HCT116 (cell line): ENCODE measurements at regions not wholly inside any gene's neighbourhood (a gene's known extent, or its start where the extent isn't known, plus 50 kb on each side); places are given as distances from the start of the nearest gene placed in this dataset.

ENCODE experiments used
- ATAC-seq: fragments of 200-7000 bp; cut with Tn5 transposase; 2 replicates; pipeline ENCODE4 v1.9.1; 2020; ENCODE audit warnings: mild to moderate bottlenecking, moderate library complexity
- BruUV-seq: library from RNA; stranded (reverse); fragments of 400-500 nt; replicated peaks from 2 replicates; lab custom pipeline; 2021; lab: Mats Ljungman, UMichigan
- CTCF ChIA-PET: fragments of 300-600 bp; sonication (Branson Sonifier 250); formaldehyde crosslinking; loops from one replicate; lab custom pipeline; 2021; ENCODE audit warnings: antibody characterized with exemption; lab: Charles Lee
- POLR2A ChIA-PET: fragments of 300-600, 350-600 bp; sonication (Branson Sonifier 250); formaldehyde crosslinking; loops from one replicate; lab custom pipeline; 2021; ENCODE audit warnings: antibody characterized with exemption; lab: Charles Lee
- RAD21 ChIA-PET, 2 experiments: fragments of 300-600 bp; sonication (Branson Sonifier 250); formaldehyde crosslinking; loops; one replicate each; lab custom pipeline; 2023; ENCODE audit warnings: low total read pairs in 2 of 2; ENCODE audit not compliant: uncharacterized antibody in 2 of 2, unreplicated experiment in 2 of 2, low non-redundant PET in 1 of 2; lab: Charles Lee
- DNase-seq: peaks from one replicate; pipeline ENCODE4 v3.0.0-alpha.2; 2010; ENCODE audit warnings: low read depth, low spot score
- H2AFZ ChIP-seq: fragments of 200-600 bp; shearing (Covaris generic), sonication (generic); 2 replicates; pipeline ENCODE4 v1.6.1; 2017; ENCODE audit warnings: low read depth, mixed run types, mixed read lengths, antibody characterized with exemption, low read length; ENCODE audit not compliant: poor library complexity, severe bottlenecking
- H3K27ac ChIP-seq: 2 replicates; pipeline ENCODE4 v1.5.1; 2012; ENCODE audit warnings: low read depth, low read length
- H3K27me3 ChIP-seq: fragments of 200-600 bp; sonication (generic); 2 replicates; pipeline ENCODE4 v1.6.1; 2016; ENCODE audit warnings: mixed run types, low read length, mixed read lengths; ENCODE audit not compliant: insufficient read depth
- H3K36me3 ChIP-seq, 2 experiments: fragments of 200-500 bp in 1 of 2; fragments of 200-600 bp in 1 of 2; sonication (Bioruptor generic) in 1 of 2; sonication (generic) in 1 of 2; 2 replicates each; pipeline versions ENCODE4 v1.5.1 to v1.6.1; 2014 to 2016; ENCODE audit warnings: low read length in 2 of 2, inconsistent platforms in 1 of 2, mixed read lengths in 1 of 2, mixed run types in 1 of 2; ENCODE audit not compliant: insufficient read depth in 2 of 2, control insufficient read depth in 1 of 2
- H3K4me1 ChIP-seq, 2 experiments: fragments of 200-600 bp in 1 of 2; sonication (generic) in 1 of 2; 2 replicates each; pipeline versions ENCODE4 v1.5.1 to v1.6.1; 2012 to 2017; ENCODE audit warnings: low read length in 2 of 2, inconsistent platforms in 1 of 2, mild to moderate bottlenecking in 1 of 2, mixed read lengths in 1 of 2, mixed run types in 1 of 2, moderate library complexity in 1 of 2; ENCODE audit not compliant: insufficient read depth in 2 of 2, control insufficient read depth in 1 of 2
- H3K4me2 ChIP-seq: fragments of 200-600 bp; sonication (generic); 2 replicates; pipeline ENCODE4 v1.6.1; 2017; ENCODE audit warnings: mixed run types, low read length, mixed read lengths
- H3K4me3 ChIP-seq, 2 experiments: fragments of 200-600 bp in 1 of 2; sonication (generic) in 1 of 2; replicated peaks in 1 of 2; 2 replicates each; pipeline ENCODE4 v1.5.1; 2011 to 2016; ENCODE audit warnings: low read length in 2 of 2, control low read depth in 1 of 2, low read depth in 1 of 2, mild to moderate bottlenecking in 1 of 2, mixed read lengths in 1 of 2, mixed run types in 1 of 2
- H3K79me2 ChIP-seq: fragments of 200-600 bp; sonication (generic); 2 replicates; pipeline ENCODE4 v1.6.1; 2017; ENCODE audit warnings: mild to moderate bottlenecking, mixed run types, low read length, moderate library complexity, mixed read lengths; ENCODE audit not compliant: insufficient read depth
- H3K9ac ChIP-seq: fragments of 200-600 bp; sonication (generic); 2 replicates; pipeline ENCODE4 v1.6.1; 2016; ENCODE audit warnings: low read length, mixed read lengths
- H3K9me2 ChIP-seq: fragments of 200-600 bp; sonication (generic), shearing (Covaris generic); 2 replicates; pipeline ENCODE4 v1.6.1; 2017; ENCODE audit warnings: mixed run types, mild to moderate bottlenecking, moderate library complexity; ENCODE audit not compliant: insufficient read depth
- H3K9me3 ChIP-seq, 2 experiments: fragments of 200-500 bp in 1 of 2; fragments of 200-600 bp in 1 of 2; sonication (Bioruptor generic) in 1 of 2; sonication (generic) in 1 of 2; 2 replicates each; pipeline ENCODE4 v1.6.1; 2014 to 2017; ENCODE audit warnings: low read length in 2 of 2, mixed read lengths in 2 of 2, inconsistent platforms in 1 of 2, low read depth in 1 of 2, mild to moderate bottlenecking in 1 of 2, mixed run types in 1 of 2, moderate library complexity in 1 of 2; ENCODE audit not compliant: control insufficient read depth in 1 of 2, insufficient read depth in 1 of 2
- H4K20me1 ChIP-seq: fragments of 200-600 bp; sonication (generic), shearing (Covaris generic); 2 replicates; pipeline ENCODE4 v1.6.1; 2017; ENCODE audit warnings: mixed run types, mild to moderate bottlenecking, moderate library complexity; ENCODE audit not compliant: insufficient read depth
- CTCF ChIP-seq, 3 experiments: fragments of 200-600 bp in 1 of 3; sonication (generic) in 1 of 3; IDR thresholded peaks in 2 of 3; conservative IDR thresholded peaks in 1 of 3; 2 replicates each; pipeline ENCODE4 v1.5.1; 2012 to 2017; ENCODE audit warnings: low read depth in 2 of 3, low read length in 2 of 3, antibody characterized with exemption in 1 of 3, borderline replicate concordance in 1 of 3, control low read depth in 1 of 3, mild to moderate bottlenecking in 1 of 3, mixed read lengths in 1 of 3, mixed run types in 1 of 3, moderate library complexity in 1 of 3; ENCODE audit not compliant: insufficient read depth in 1 of 3
- EGR1 ChIP-seq: IDR thresholded peaks from 2 replicates; pipeline ENCODE4 v1.6.1; 2012; ENCODE audit warnings: low read depth
- ELF1 ChIP-seq: IDR thresholded peaks from 2 replicates; pipeline ENCODE4 v1.6.1; 2012; ENCODE audit warnings: low read depth, borderline replicate concordance
- EZH2 ChIP-seq: fragments of 200-600 bp; sonication (generic); IDR thresholded peaks from 2 replicates; pipeline ENCODE4 v1.6.1; 2017; ENCODE audit warnings: antibody characterized with exemption, mixed run types
- POLR2A ChIP-seq: IDR thresholded peaks from 2 replicates; pipeline ENCODE4 v1.7.0; 2011; ENCODE audit warnings: borderline replicate concordance; ENCODE audit not compliant: insufficient read depth, insufficient read length; ENCODE audit errors: extremely low read depth
- RAD21 ChIP-seq: IDR thresholded peaks from 2 replicates; pipeline ENCODE4 v1.6.1; 2012; ENCODE audit warnings: low read depth, mild to moderate bottlenecking
- SIN3A ChIP-seq: IDR thresholded peaks from 2 replicates; pipeline ENCODE4 v1.6.1; 2012; ENCODE audit warnings: low read depth
- SRF ChIP-seq: IDR thresholded peaks from 2 replicates; pipeline ENCODE4 v1.6.1; 2012; ENCODE audit warnings: low read depth
- ZFX ChIP-seq: fragments of 450-650 bp; IDR thresholded peaks from 2 replicates; pipeline ENCODE4 v1.6.1; 2017
- ZNF274 ChIP-seq: fragments of 200-500 bp; sonication (Bioruptor generic); IDR thresholded peaks from 2 replicates; pipeline ENCODE4 v1.6.1; 2014; ENCODE audit warnings: mild to moderate bottlenecking, low read depth, low read length, inconsistent platforms
- intact Hi-C: fragments of 100-400 bp; cut with micrococcal nuclease; formaldehyde crosslinking; loops from 2 replicates; pipeline ENCODE4 v1.10.0; 2022
- TF ChIP-seq, protein P1 (sequence below): IDR thresholded peaks from 2 replicates; pipeline ENCODE4 v1.6.1; 2011; ENCODE audit warnings: mild to moderate bottlenecking, low read length, moderate library complexity; ENCODE audit not compliant: insufficient replicate concordance; ENCODE audit errors: extremely low read depth

DNA sequence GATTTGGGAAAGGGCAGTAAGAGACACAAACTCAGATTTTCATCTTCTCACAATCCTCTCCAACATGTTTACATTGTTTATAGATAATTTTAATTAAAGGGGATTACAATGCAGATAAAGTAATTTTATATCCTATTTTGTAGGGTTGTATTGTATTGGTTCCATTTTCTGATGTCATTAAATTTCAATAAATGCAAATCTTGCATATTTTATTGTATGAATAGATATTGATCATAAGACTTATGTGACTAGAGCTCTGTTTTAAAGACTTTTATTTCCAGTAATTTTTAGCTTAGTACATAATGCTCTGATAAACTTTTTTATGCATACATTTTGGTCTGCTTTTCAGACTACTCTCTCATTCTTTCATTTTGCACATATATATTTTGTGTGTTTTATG is 819.6 kb downstream of the TSN start:
- no peak overlapping the region for H3K27ac ChIP-seq

More for the DNA sequence above, 819.6 kb downstream of the TSN start:
- H4K20me1 ChIP-seq: no peaks in the 10 kb centered on the region
- H3K4me3 ChIP-seq: no peak overlapping the region
- H3K27me3 ChIP-seq: no peaks in the 10 kb centered on the region
- no peak for TF ChIP-seq SRF
- TF ChIP-seq RAD21: no peak
- no peak for TF ChIP-seq EZH2
- TF ChIP-seq POLR2A: no peak
- TF ChIP-seq CTCF (IDR thresholded peaks at IDR 0.05 in 2 of 3, conservative IDR thresholded peaks at IDR 0.05 in 1 of 3; ENCODE audit: borderline replicate concordance in 1 of 3, insufficient read depth in 1 of 3, low read depth in 2 of 3, low read length in 2 of 3): no peak
- TF ChIP-seq, protein P1, sequence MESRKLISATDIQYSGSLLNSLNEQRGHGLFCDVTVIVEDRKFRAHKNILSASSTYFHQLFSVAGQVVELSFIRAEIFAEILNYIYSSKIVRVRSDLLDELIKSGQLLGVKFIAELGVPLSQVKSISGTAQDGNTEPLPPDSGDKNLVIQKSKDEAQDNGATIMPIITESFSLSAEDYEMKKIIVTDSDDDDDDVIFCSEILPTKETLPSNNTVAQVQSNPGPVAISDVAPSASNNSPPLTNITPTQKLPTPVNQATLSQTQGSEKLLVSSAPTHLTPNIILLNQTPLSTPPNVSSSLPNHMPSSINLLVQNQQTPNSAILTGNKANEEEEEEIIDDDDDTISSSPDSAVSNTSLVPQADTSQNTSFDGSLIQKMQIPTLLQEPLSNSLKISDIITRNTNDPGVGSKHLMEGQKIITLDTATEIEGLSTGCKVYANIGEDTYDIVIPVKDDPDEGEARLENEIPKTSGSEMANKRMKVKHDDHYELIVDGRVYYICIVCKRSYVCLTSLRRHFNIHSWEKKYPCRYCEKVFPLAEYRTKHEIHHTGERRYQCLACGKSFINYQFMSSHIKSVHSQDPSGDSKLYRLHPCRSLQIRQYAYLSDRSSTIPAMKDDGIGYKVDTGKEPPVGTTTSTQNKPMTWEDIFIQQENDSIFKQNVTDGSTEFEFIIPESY: no peak
- TF ChIP-seq ELF1: no peak
- TF ChIP-seq ZNF274: no peak
- TF ChIP-seq ZFX: no peak
- TF ChIP-seq EGR1: no peak
- TF ChIP-seq SIN3A: no peak
- TF ChIP-seq, all 23 proteins: peak for 0
- Histone ChIP-seq H2AFZ (no peak overlapping the region), H3K4me2 (no peak overlapping the region), H3K79me2 (no peaks in the 10 kb centered on the region), H3K9me3 (peaks cover 18 to 27% of the 10 kb centered on the region in 2 experiments; a peak in 2 of 4 replicates), H3K9ac (no peak overlapping the region), H3K9me2 (no peaks in the 10 kb centered on the region), H3K4me1 (no peaks in the 10 kb centered on the region), H3K36me3 (no peaks in the 10 kb centered on the region)
- POLR2A ChIA-PET: no interaction called here
- BruUV-seq: no TSS peak
- ATAC-seq: no peak
- intact Hi-C loops: no loop called here
- RAD21 ChIA-PET: no interaction called here
- CTCF ChIA-PET: no interaction called here
- no peak for DNase-seq
